Astrocyte (in vitro differentiated cells and primary cell): ENCODE measurements at regions not wholly inside any gene's neighbourhood (a gene's known extent, or its start where the extent isn't known, plus 50 kb on each side); places are given as distances from the start of the nearest gene placed in this dataset.

ENCODE experiments used
- DNase-seq: peaks from one replicate; pipeline ENCODE4 v3.0.0-alpha.2; 2010; ENCODE audit warnings: low read depth
- FAIRE-seq: peaks from 2 replicates; lab custom pipeline; 2011; peaks lifted over from hg19 to GRCh38; lab: Jason Lieb, UNC
- H2AFZ ChIP-seq: 2 replicates; pipeline ENCODE4 v1.6.0; 2012; ENCODE audit warnings: low read depth, low read length, inconsistent platforms
- H3K27ac ChIP-seq: 2 replicates; pipeline ENCODE4 v1.5.1; 2011; ENCODE audit warnings: low read depth, low read length, inconsistent platforms
- H3K27me3 ChIP-seq: 2 replicates; pipeline ENCODE4 v1.6.0; 2011; ENCODE audit warnings: low read length, inconsistent platforms; ENCODE audit not compliant: insufficient read depth
- H3K36me3 ChIP-seq: 2 replicates; pipeline ENCODE4 v1.5.1; 2011; ENCODE audit warnings: low read length, inconsistent platforms; ENCODE audit not compliant: insufficient read depth
- H3K4me1 ChIP-seq: 2 replicates; pipeline ENCODE4 v1.5.1; 2011; ENCODE audit warnings: low read length, inconsistent platforms; ENCODE audit not compliant: insufficient read depth
- H3K4me2 ChIP-seq: 2 replicates; pipeline ENCODE4 v1.6.0; 2012; ENCODE audit warnings: low read length, inconsistent platforms
- H3K4me3 ChIP-seq: 2 replicates; pipeline ENCODE4 v1.5.1; 2011; ENCODE audit warnings: low read depth, mild to moderate bottlenecking, low read length, inconsistent platforms; ENCODE audit not compliant: insufficient read depth
- H3K79me2 ChIP-seq: 2 replicates; pipeline ENCODE4 v1.6.0; 2012; ENCODE audit warnings: mild to moderate bottlenecking, low read length, inconsistent platforms; ENCODE audit not compliant: insufficient read depth
- H3K9ac ChIP-seq: 2 replicates; pipeline ENCODE4 v1.6.0; 2012; ENCODE audit warnings: mild to moderate bottlenecking, low read length, inconsistent platforms
- H3K9me3 ChIP-seq: 2 replicates; pipeline ENCODE4 v1.5.1; 2012; ENCODE audit warnings: low read depth, mild to moderate bottlenecking, low read length, inconsistent platforms; ENCODE audit not compliant: insufficient read depth
- H4K20me1 ChIP-seq: 2 replicates; pipeline ENCODE4 v1.6.0; 2012; ENCODE audit warnings: low read length, inconsistent platforms; ENCODE audit not compliant: insufficient read depth
- H3K27ac Mint-ChIP-seq: one replicate; pipeline ENCODE4 v1.8.0; 2021; ENCODE audit warnings: mild to moderate bottlenecking, mixed read lengths; ENCODE audit not compliant: unreplicated experiment
- H3K27me3 Mint-ChIP-seq: one replicate; pipeline ENCODE4 v1.8.0; 2021; ENCODE audit warnings: low read depth, mixed read lengths; ENCODE audit not compliant: unreplicated experiment
- H3K36me3 Mint-ChIP-seq: one replicate; pipeline ENCODE4 v1.8.0; 2021; ENCODE audit warnings: low read depth, mixed read lengths; ENCODE audit not compliant: unreplicated experiment
- H3K4me1 Mint-ChIP-seq: one replicate; pipeline ENCODE4 v1.8.0; 2021; ENCODE audit warnings: low read depth, mixed read lengths; ENCODE audit not compliant: unreplicated experiment
- H3K4me3 Mint-ChIP-seq: one replicate; pipeline ENCODE4 v1.8.0; 2021; ENCODE audit warnings: mild to moderate bottlenecking, moderate library complexity, mixed read lengths; ENCODE audit not compliant: unreplicated experiment
- H3K9me3 Mint-ChIP-seq: one replicate; pipeline ENCODE4 v1.8.0; 2021; ENCODE audit warnings: mild to moderate bottlenecking, mixed read lengths; ENCODE audit not compliant: unreplicated experiment
- EZH2 ChIP-seq: IDR thresholded peaks from 2 replicates; pipeline ENCODE4 v1.6.1; 2012; ENCODE audit warnings: mild to moderate bottlenecking, low read length, inconsistent platforms; ENCODE audit not compliant: insufficient read depth
- TF ChIP-seq, protein P1 (sequence below): IDR thresholded peaks from 2 replicates; pipeline ENCODE4 v1.5.1; 2011; ENCODE audit warnings: low read depth, mild to moderate bottlenecking, inconsistent platforms, low read length, moderate library complexity; ENCODE audit not compliant: insufficient read depth

DNA sequence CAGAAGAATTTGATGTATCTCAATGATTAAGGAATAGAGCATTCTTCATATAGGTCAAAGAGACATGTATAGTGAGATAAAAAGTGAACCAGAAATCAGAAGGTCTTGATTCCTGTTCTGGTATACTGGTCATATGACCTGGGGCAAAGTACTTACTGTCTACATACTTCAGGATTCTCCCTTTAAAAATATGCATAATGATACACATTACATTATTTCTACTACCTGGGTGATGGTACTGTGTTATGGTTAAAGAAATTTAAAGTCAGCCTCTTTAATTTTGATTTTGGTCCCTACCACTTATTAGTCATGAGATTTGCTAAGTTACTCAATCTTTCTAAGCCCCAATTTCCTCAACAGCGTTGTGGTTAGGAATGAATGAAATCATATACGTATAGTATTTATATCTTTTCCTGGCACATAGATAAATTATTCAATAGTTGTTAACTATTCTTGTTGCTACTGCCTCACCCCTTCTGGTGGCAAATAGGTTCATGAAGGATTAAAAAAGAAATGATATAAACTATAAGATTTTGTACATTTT, 984.1 kb downstream of the TLE4 start:
- no peak for FAIRE-seq
- no peak for TF ChIP-seq EZH2
- TF ChIP-seq, protein P1, sequence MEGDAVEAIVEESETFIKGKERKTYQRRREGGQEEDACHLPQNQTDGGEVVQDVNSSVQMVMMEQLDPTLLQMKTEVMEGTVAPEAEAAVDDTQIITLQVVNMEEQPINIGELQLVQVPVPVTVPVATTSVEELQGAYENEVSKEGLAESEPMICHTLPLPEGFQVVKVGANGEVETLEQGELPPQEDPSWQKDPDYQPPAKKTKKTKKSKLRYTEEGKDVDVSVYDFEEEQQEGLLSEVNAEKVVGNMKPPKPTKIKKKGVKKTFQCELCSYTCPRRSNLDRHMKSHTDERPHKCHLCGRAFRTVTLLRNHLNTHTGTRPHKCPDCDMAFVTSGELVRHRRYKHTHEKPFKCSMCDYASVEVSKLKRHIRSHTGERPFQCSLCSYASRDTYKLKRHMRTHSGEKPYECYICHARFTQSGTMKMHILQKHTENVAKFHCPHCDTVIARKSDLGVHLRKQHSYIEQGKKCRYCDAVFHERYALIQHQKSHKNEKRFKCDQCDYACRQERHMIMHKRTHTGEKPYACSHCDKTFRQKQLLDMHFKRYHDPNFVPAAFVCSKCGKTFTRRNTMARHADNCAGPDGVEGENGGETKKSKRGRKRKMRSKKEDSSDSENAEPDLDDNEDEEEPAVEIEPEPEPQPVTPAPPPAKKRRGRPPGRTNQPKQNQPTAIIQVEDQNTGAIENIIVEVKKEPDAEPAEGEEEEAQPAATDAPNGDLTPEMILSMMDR = no peak

DNA sequence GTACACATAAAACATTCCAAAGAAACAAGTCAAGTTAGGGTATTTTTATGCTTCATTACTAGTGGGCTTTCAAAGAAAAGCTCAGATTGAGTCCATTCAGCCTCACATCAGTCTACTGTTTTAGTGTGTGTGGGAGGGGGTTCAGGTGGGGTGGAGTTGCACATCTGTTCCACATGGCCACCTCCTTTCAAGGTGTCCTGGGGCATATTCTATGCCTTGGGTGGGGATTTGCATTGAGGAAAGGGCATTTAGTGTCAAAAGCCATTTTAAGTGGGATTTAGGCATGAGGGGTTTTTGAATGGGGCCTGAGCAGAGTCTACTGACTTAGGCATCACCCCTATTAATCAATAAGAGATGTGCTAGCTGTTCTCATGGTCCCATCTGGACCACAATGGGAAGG, 983.1 kb downstream of the TLE4 start:
- FAIRE-seq = no peak

More for the DNA sequence above, 984.1 kb downstream of the TLE4 start:
- no peak overlapping the region for H3K27ac ChIP-seq
- H2AFZ ChIP-seq = no peak overlapping the region
- H3K36me3 ChIP-seq = no peaks in the 10 kb centered on the region
- no peaks in the 10 kb centered on the region for H4K20me1 ChIP-seq
- no peak overlapping the region for H3K4me2 ChIP-seq
- no peaks in the 10 kb centered on the region for H3K9me3 Mint-ChIP-seq
- no peak overlapping the region for H3K27ac Mint-ChIP-seq
- no peak overlapping the region for H3K9ac ChIP-seq
- H3K4me1 Mint-ChIP-seq = no peaks in the 10 kb centered on the region
- H3K79me2 ChIP-seq = no peaks in the 10 kb centered on the region
- no peaks in the 10 kb centered on the region for H3K9me3 ChIP-seq
- H3K4me1 ChIP-seq = no peaks in the 10 kb centered on the region
- H3K36me3 Mint-ChIP-seq = no peaks in the 10 kb centered on the region
- H3K27me3 ChIP-seq = no peaks in the 10 kb centered on the region
- H3K4me3 ChIP-seq = no peak overlapping the region
- DNase-seq = no peak
- H3K4me3 Mint-ChIP-seq = no peak overlapping the region
- H3K27me3 Mint-ChIP-seq = no peaks in the 10 kb centered on the region

DNA sequence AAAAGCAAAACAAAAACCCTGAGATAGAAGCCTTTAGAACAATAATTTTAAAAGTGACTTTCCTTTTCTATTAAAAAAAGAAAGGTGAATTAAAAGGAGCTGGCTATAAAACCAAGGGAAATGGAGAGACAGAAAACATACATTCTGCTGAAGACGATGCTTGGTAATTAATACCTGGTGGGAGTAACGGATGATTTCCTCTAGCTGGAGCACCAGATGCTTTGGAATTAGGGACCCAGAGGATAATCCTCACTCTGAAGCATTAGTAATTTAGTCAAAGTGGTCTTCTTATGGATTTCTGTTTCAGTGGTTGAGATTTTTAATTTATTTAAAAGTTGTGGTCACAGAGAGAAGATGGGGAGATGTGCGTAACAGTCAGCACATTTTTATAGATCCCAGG, 982.5 kb downstream of the TLE4 start:
- FAIRE-seq (no peak), DNase-seq (no peak)
- H3K27me3 ChIP-seq = no peaks in the 10 kb centered on the region
- H3K4me3 ChIP-seq = no peak overlapping the region
- H3K9me3 Mint-ChIP-seq = no peaks in the 10 kb centered on the region
- H3K36me3 ChIP-seq = no peaks in the 10 kb centered on the region
- no peaks in the 10 kb centered on the region for H3K79me2 ChIP-seq
- no peak overlapping the region for H3K4me3 Mint-ChIP-seq
- no peaks in the 10 kb centered on the region for H3K4me1 ChIP-seq
- H3K4me1 Mint-ChIP-seq = no peaks in the 10 kb centered on the region
- H4K20me1 ChIP-seq = no peaks in the 10 kb centered on the region
- no peaks in the 10 kb centered on the region for H3K36me3 Mint-ChIP-seq
- H3K9ac ChIP-seq = no peak overlapping the region
- H2AFZ ChIP-seq = no peak overlapping the region
- TF ChIP-seq EZH2 = no peak
- TF ChIP-seq, protein P1 = no peak
- H3K9me3 ChIP-seq = no peaks in the 10 kb centered on the region
- no peak overlapping the region for H3K27ac Mint-ChIP-seq
- H3K27ac ChIP-seq = no peak overlapping the region
- H3K27me3 Mint-ChIP-seq = no peaks in the 10 kb centered on the region
- H3K4me2 ChIP-seq = no peak overlapping the region

More for the DNA sequence above, 983.1 kb downstream of the TLE4 start:
- TF ChIP-seq EZH2 = no peak
- TF ChIP-seq, protein P1 = no peak
- no peak overlapping the region for H2AFZ ChIP-seq
- no peak overlapping the region for H3K27ac ChIP-seq
- no peaks in the 10 kb centered on the region for H3K27me3 ChIP-seq
- H3K4me1 ChIP-seq = no peaks in the 10 kb centered on the region
- no peaks in the 10 kb centered on the region for H3K9me3 Mint-ChIP-seq
- no peak overlapping the region for H3K4me2 ChIP-seq
- H3K9ac ChIP-seq = no peak overlapping the region
- no peak overlapping the region for H3K4me3 ChIP-seq
- no peaks in the 10 kb centered on the region for H3K4me1 Mint-ChIP-seq
- no peak for DNase-seq
- H3K27me3 Mint-ChIP-seq = no peaks in the 10 kb centered on the region
- H3K36me3 Mint-ChIP-seq = no peaks in the 10 kb centered on the region
- no peak overlapping the region for H3K4me3 Mint-ChIP-seq
- no peaks in the 10 kb centered on the region for H4K20me1 ChIP-seq
- H3K9me3 ChIP-seq = no peaks in the 10 kb centered on the region
- H3K79me2 ChIP-seq = no peaks in the 10 kb centered on the region
- no peak overlapping the region for H3K27ac Mint-ChIP-seq
- no peaks in the 10 kb centered on the region for H3K36me3 ChIP-seq
